ENCODE measurements at regions not wholly inside any gene's neighbourhood (a gene's known extent, or its start where the extent isn't known, plus 50 kb on each side); places are given as distances from the start of the nearest gene placed in this dataset.

GRCh38 chr11:21806947-21807346 is 385.9 kb upstream of the ANO5 start:
- DNase-seq (ENCODE audit: low spot score) = no peak
- BruUV-seq (replicated peaks) = no TSS peak
- POLR2A ChIA-PET = no interaction called here
- Histone ChIP-seq H3K4me1 (ENCODE audit: insufficient read depth, low read length, poor library complexity, severe bottlenecking) (no peaks in the 10 kb centered on the region), H3K36me3 (ENCODE audit: insufficient read depth, low read length) (no peaks in the 10 kb centered on the region), H3K9me3 (ENCODE audit: low read length) (no peaks in the 10 kb centered on the region), H3K4me2 (ENCODE audit: low read length) (no peak overlapping the region), H3K79me2 (ENCODE audit: insufficient read depth, low read depth, low read length) (no peaks in the 10 kb centered on the region), H3K4me3 (ENCODE audit: low read depth, low read length, poor library complexity, severe bottlenecking) (no peak overlapping the region), H2AFZ (ENCODE audit: low read length) (no peak overlapping the region), H4K20me1 (ENCODE audit: insufficient read depth, low read length) (no peaks in the 10 kb centered on the region), H3K27ac (ENCODE audit: low read depth, low read length, poor library complexity, severe bottlenecking) (no peak overlapping the region), H3K9me2 (ENCODE audit: insufficient read depth, low read length) (no peaks in the 10 kb centered on the region)
- TF ChIP-seq CTCF (conservative IDR thresholded peaks at IDR 0.05; ENCODE audit: low read length) = no peak
- TF ChIP-seq EZH2phosphoT487 (IDR thresholded peaks at IDR 0.05; ENCODE audit: borderline replicate concordance, low read depth, low read length) = no peak
- intact Hi-C loops (cut with micrococcal nuclease; ENCODE audit: unreplicated experiment) = no loop called here
- CTCF ChIA-PET (ENCODE audit: unreplicated experiment) = no interaction called here

- TF ChIP-seq CTCF (conservative IDR thresholded peaks at IDR 0.05; ENCODE audit: low read length) = no peak
- TF ChIP-seq EZH2phosphoT487 (IDR thresholded peaks at IDR 0.05; ENCODE audit: borderline replicate concordance, low read depth, low read length) = no peak
- CTCF ChIA-PET (ENCODE audit: unreplicated experiment) = no interaction called here
- no peak for DNase-seq (ENCODE audit: low spot score)
- H3K9me3 ChIP-seq (ENCODE audit: low read length) = no peaks in the 10 kb centered on the region
- no peak overlapping the region for H3K4me2 ChIP-seq (ENCODE audit: low read length)
- no TSS peak for BruUV-seq (replicated peaks)
- H3K79me2 ChIP-seq (ENCODE audit: insufficient read depth, low read depth, low read length) = no peaks in the 10 kb centered on the region
- no peaks in the 10 kb centered on the region for H3K4me1 ChIP-seq (ENCODE audit: insufficient read depth, low read length, poor library complexity, severe bottlenecking)
- no peaks in the 10 kb centered on the region for H4K20me1 ChIP-seq (ENCODE audit: insufficient read depth, low read length)
- no peaks in the 10 kb centered on the region for H3K9me2 ChIP-seq (ENCODE audit: insufficient read depth, low read length)
- no peak overlapping the region for H2AFZ ChIP-seq (ENCODE audit: low read length)
- no peak overlapping the region for H3K27ac ChIP-seq (ENCODE audit: low read depth, low read length, poor library complexity, severe bottlenecking)
- no peaks in the 10 kb centered on the region for H3K36me3 ChIP-seq (ENCODE audit: insufficient read depth, low read length)
- H3K4me3 ChIP-seq (ENCODE audit: low read depth, low read length, poor library complexity, severe bottlenecking) = no peak overlapping the region
- intact Hi-C loops (cut with micrococcal nuclease; ENCODE audit: unreplicated experiment) = no loop called here
- POLR2A ChIA-PET = no interaction called here
These were observed 385.5 kb upstream of the ANO5 start for GRCh38 chr11:21807350-21807749.

- H3K4me2 ChIP-seq (ENCODE audit: low read length) = no peak overlapping the region
- H3K36me3 ChIP-seq (ENCODE audit: insufficient read depth, low read length) = no peaks in the 10 kb centered on the region
- H2AFZ ChIP-seq (ENCODE audit: low read length) = no peak overlapping the region
- H3K4me1 ChIP-seq (ENCODE audit: insufficient read depth, low read length, poor library complexity, severe bottlenecking) = no peaks in the 10 kb centered on the region
- ChIA-PET CTCF (ENCODE audit: unreplicated experiment) (no interaction called here), POLR2A (no interaction called here)
- intact Hi-C loops (cut with micrococcal nuclease; ENCODE audit: unreplicated experiment) = no loop called here
- DNase-seq (ENCODE audit: low spot score) = no peak
- no peak overlapping the region for H3K27ac ChIP-seq (ENCODE audit: low read depth, low read length, poor library complexity, severe bottlenecking)
- no peak for TF ChIP-seq CTCF (conservative IDR thresholded peaks at IDR 0.05; ENCODE audit: low read length)
- no peak for TF ChIP-seq EZH2phosphoT487 (IDR thresholded peaks at IDR 0.05; ENCODE audit: borderline replicate concordance, low read depth, low read length)
- H3K9me2 ChIP-seq (ENCODE audit: insufficient read depth, low read length) = no peaks in the 10 kb centered on the region
- no peaks in the 10 kb centered on the region for H3K9me3 ChIP-seq (ENCODE audit: low read length)
- no peaks in the 10 kb centered on the region for H3K79me2 ChIP-seq (ENCODE audit: insufficient read depth, low read depth, low read length)
- BruUV-seq (replicated peaks) = no TSS peak
- no peaks in the 10 kb centered on the region for H4K20me1 ChIP-seq (ENCODE audit: insufficient read depth, low read length)
- H3K4me3 ChIP-seq (ENCODE audit: low read depth, low read length, poor library complexity, severe bottlenecking) = no peak overlapping the region
These were observed 382.2 kb upstream of the ANO5 start for GRCh38 chr11:21810650-21811049.
